HTR-8/SVneo (cell line): ENCODE measurements at regions not wholly inside any gene's neighbourhood (a gene's known extent, or its start where the extent isn't known, plus 50 kb on each side); places are given as distances from the start of the nearest gene placed in this dataset.

Experiments
- DNase-seq: peaks from one replicate; pipeline ENCODE4 v3.0.0; 2011; ENCODE audit warnings: low spot score, mixed read lengths; ENCODE audit not compliant: insufficient read length
- FAIRE-seq: peaks from 2 replicates; lab custom pipeline; 2011; peaks lifted over from hg19 to GRCh38; lab: Jason Lieb, UNC

- FAIRE-seq (no peak), DNase-seq (no peak)
Observed at GRCh38 chr2:193687195-193687594, 1492.5 kb upstream of the TMEFF2 start.

GRCh38 chr2:193679847-193680246 is 1485.1 kb upstream of the TMEFF2 start:
- FAIRE-seq (no peak), DNase-seq (no peak)

- DNase-seq (no peak), FAIRE-seq (no peak)
Observed at GRCh38 chr2:193670478-193670877, 1475.7 kb upstream of the TMEFF2 start.

- no peak for FAIRE-seq
Observed at GRCh38 chr2:193668557-193669323, 1474.0 kb upstream of the TMEFF2 start.

GRCh38 chr2:193627927-193628272 is 1433.2 kb upstream of the TMEFF2 start:
- FAIRE-seq (peak; percentile 33), DNase-seq (no peak)

More at GRCh38 chr2:193668557-193669323, 1474.0 kb upstream of the TMEFF2 start:
- DNase-seq: no peak

- no peak for DNase-seq
- FAIRE-seq: peak; percentile 9
Observed at GRCh38 chr2:193627187-193627926, 1432.6 kb upstream of the TMEFF2 start.

- FAIRE-seq: no peak
Observed at GRCh38 chr2:193608451-193608850, 1413.7 kb upstream of the TMEFF2 start.

GRCh38 chr2:193590831-193591230 is 1396.1 kb upstream of the TMEFF2 start:
- FAIRE-seq: no peak
- DNase-seq: no peak

More at GRCh38 chr2:193608451-193608850, 1413.7 kb upstream of the TMEFF2 start:
- no peak for DNase-seq

GRCh38 chr2:193584522-193584938 is 1389.8 kb upstream of the TMEFF2 start:
- no peak for DNase-seq

GRCh38 chr2:193583638-193584400 is 1389.1 kb upstream of the TMEFF2 start:
- FAIRE-seq (no peak), DNase-seq (peak; percentile 19)

More at GRCh38 chr2:193584522-193584938, 1389.8 kb upstream of the TMEFF2 start:
- FAIRE-seq: no peak

- FAIRE-seq: no peak
- DNase-seq: no peak
Observed at GRCh38 chr2:193581807-193582206, 1387.1 kb upstream of the TMEFF2 start.

GRCh38 chr2:193580176-193580950 is 1385.6 kb upstream of the TMEFF2 start:
- FAIRE-seq: no peak
- no peak for DNase-seq

GRCh38 chr2:193566886-193567285 is 1372.2 kb upstream of the TMEFF2 start:
- FAIRE-seq: no peak
- no peak for DNase-seq

- FAIRE-seq: no peak
Observed at GRCh38 chr2:193566276-193566675, 1371.5 kb upstream of the TMEFF2 start.

GRCh38 chr2:193562031-193562430 is 1367.3 kb upstream of the TMEFF2 start:
- FAIRE-seq (no peak), DNase-seq (no peak)

More at GRCh38 chr2:193566276-193566675, 1371.5 kb upstream of the TMEFF2 start:
- DNase-seq: no peak

GRCh38 chr2:193561054-193561453 is 1366.3 kb upstream of the TMEFF2 start:
- no peak for DNase-seq

GRCh38 chr2:193556766-193557470 is 1362.2 kb upstream of the TMEFF2 start:
- no peak for DNase-seq
- no peak for FAIRE-seq

More at GRCh38 chr2:193561054-193561453, 1366.3 kb upstream of the TMEFF2 start:
- no peak for FAIRE-seq

GRCh38 chr2:193549661-193550060 is 1354.9 kb upstream of the TMEFF2 start:
- no peak for FAIRE-seq
- no peak for DNase-seq

GRCh38 chr2:193542762-193543161 is 1348.0 kb upstream of the TMEFF2 start:
- DNase-seq: no peak
- FAIRE-seq: no peak
